ENCODE measurements at regions not wholly inside any gene's neighbourhood (a gene's known extent, or its start where the extent isn't known, plus 50 kb on each side); places are given as distances from the start of the nearest gene placed in this dataset.

DNA sequence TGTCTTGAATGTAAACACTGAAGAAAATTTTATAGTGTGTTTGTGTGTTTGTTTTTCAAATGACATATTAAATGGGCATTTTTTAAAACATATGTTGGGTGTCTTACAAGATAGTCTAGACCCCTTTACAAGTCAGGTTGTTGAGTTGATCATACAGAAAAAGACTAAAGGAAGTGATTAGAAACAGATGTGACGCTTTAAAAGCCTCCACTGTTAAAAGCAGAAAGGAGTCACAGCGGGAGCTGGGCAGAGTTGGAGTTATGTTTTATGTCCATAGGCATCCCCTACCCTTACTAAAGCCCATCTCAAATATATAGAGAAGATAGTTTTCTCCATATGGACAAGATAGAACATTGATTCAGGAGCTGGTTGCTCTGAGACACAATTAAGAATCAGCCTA, 393.9 kb downstream of the PLPP3 start:
- no peak for DNase-seq

DNA sequence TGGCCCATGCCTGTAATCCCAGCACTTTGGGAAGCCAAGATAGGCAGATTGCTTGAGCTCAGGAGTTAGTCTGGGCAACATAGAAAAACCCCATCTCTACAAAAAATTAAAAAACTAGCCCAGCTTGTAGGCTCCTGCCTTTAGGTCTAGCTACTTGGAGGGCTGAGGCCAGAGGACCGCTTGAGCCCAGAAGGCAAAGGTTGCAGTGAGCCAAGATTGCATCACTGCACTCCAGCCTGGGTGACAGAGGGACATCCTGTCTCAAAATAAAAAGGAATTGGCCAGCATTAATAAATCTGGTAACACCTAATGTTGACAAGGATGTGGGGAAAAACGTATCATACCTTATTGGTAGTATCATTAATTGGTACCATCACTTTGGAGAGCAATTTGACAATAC, 396.2 kb downstream of the PLPP3 start:
- no peak for DNase-seq

DNA sequence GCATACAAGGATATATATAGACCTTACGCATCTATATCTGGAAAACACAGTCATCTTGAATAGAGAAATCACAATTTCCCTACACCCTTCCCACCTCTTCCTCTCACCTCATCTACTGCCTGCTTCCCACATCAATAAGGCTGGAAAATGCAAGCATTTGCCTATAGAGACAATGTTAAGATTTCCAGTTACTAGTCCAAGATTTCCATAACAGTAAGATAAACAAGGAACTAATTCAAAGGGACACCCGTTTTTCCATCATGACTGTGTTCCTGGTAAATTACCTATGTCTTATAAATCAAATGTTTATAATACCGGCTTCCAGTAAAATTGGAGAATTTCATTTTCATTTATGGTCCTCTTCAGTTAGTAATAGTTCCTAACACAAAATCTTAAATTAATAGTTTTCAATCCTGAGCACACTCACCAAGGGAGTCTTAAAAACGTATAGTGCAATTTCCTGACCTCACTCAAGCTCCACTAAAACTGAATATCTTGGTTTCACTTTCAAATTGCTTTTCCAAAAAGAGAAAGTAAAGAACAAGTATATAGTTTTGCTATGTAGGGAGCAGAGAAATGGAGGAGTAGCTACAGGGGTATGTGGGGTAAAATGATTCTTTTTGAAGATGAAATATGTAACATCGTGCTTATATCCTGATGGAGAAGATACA, 398.7 kb downstream of the PLPP3 start:
- DNase-seq = no peak

DNA sequence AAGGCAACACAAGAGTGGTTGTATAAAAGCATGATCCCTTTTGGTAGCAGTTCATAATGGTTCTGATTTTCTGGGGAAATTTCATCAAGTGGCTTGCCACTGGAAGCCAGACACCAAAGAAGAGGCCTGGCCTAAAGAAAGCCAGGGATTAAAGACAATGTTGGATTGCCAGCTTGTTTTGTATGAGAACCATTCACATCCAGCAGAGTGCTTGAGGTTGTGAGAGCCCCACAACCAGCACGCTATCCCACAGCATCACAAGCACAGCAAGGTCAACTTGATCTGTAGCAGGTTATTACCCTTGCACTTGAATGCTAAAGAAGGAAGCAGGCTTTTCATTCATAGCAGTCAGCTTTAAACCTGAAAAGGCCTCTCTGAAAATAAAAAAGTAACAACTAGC, 399.8 kb downstream of the PLPP3 start:
- no peak for DNase-seq

DNA sequence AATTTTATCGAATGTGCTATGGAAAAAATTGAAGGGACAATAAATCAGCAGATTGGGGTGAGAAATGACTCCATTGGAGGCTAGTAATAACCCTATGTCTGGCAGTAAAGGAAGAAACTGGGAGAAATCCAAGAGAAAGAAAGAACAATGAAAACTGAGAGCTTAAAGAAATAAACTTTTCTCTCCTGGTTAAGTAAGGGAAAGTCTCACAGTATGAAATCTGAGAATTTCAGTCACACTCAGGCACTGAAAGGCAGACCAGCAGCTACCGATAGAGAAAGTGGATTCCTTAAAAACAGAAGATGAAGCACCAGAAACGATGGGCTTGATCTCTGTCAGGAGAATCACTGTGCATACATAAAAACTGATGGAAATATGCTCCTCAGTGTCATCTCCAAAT, 404.2 kb downstream of the PLPP3 start:
- no peak for DNase-seq

DNA sequence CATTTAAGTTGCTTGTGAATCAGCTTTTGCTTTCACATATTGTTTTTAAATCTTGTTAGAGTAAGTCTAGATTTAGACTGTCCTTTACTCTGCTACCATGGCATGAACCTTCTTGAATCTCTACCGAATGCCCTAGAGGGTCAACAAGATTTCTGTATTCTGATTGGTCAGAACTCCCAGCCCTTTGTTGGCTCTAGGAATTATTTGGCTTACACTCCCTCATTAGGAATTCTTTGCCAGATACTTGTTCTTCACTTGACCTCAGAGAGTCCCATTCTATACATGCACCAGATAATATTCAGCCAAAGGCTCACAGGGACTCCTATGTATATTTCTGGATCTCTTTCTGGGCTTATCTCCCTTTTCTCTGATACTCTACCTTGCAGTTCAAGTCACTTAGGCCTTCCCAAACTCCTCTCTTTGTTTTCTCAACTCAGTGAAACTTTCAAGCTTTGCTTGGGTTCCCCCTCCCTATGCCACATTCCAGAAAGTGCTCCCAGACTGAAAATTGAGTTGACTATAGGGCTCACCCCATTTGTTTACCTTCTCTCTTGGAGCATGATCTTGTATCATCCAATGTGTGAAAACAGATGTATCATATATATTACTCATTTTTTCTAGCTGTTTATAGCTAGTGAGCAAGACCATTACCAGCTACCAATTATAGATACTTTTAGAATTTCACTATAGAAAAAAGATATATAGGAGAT, 405.0 kb downstream of the PLPP3 start:
- DNase-seq = no peak

DNA sequence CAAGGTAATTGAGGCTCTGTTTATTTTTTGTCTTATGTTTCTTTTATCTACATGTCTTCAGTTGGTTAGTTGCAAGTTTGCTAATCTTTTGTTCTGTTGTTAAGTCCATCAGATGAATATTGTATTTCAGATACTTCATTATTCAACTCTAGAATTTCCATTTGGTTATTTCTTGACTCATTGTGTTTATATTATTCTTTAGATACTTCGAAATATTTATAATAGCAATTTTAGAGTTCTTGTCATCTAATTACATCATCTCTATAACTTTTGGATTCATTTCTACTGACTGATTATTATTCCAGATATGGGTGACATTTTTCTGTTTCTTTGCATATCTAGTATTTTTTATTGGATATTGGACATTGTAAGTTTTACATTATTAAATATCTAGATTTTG, 405.6 kb downstream of the PLPP3 start:
- no peak for DNase-seq

DNA sequence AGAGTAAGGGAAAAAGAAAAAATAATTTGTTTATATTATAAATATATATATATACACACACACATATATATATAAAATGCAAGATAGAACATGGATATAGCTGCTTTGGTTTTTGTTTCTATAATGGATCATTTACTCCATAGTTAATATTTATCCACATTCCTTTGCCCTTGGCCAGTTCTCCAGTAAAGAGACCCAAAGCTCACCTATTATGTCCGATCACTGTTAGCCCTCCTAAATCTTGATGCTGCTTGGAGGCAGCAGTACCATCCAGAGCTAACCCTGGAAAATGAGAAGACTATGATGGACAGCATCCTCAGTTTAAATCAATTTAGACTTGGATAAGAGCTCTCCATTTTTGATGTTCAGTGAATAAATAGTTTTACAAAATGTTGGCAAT, 407.7 kb downstream of the PLPP3 start:
- no peak for DNase-seq

DNA sequence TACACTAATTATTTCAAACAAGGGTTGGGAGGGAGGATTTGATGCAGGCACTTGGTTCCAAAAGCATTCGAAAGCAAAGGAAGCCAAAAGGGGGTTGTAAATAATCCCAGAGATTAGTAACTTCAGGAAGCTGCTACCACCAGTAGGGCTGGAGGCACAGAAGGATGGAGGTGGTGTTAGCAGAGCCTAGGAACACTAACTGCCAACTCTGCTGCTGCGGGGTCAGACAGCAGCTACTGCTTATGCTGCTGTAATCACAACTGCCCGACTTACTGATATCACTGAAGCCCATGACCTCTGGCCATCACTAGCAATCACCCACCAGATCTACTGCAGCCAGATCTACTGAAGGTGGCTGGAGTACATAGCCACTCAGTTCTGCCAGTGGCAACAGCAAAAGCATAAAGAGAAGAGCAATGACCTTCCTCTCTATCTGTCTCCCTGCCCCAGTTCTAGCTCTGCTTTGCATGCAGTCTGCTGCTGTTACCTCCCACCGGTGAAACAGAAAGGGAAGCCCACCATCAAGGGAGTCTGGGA, 408.5 kb downstream of the PLPP3 start:
- DNase-seq = no peak

DNA sequence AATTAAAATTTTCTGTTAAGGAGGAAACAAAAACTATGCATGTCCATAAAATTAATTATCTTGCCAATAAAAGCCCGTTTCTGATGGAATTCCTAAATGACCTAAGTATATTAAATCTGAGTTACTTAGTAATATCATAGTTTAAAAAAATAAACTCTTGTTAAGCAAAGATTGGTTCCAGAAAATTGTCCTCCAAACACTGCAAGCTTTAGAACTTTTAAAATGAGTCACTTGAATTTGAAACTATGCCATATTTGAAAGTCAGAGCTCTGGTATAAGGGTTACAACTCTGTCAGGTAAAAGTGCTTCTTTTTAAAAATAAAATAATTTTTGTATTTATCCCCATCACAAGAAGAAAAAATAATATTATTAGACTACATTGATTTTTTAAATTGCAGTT, 409.5 kb downstream of the PLPP3 start:
- DNase-seq = no peak

DNA sequence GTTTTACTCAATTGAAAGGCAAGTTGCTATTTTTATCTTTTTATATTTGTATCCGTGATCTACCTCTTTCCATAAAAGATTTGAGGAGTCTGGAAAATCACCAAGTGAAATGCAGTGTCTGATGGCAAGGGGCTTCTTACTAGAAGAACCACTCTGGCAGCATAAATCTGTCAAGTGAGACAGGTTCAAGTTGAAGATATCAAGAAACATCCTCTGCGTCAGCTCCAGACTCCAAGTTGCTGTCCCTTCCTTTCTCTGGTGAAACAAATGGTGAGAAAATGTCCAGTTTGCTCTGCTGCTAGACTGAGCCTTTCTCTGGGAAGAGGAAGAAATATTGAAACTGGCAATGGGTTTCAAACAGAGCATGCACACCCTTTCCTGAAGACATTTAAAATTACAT, 411.2 kb downstream of the PLPP3 start:
- DNase-seq = no peak

DNA sequence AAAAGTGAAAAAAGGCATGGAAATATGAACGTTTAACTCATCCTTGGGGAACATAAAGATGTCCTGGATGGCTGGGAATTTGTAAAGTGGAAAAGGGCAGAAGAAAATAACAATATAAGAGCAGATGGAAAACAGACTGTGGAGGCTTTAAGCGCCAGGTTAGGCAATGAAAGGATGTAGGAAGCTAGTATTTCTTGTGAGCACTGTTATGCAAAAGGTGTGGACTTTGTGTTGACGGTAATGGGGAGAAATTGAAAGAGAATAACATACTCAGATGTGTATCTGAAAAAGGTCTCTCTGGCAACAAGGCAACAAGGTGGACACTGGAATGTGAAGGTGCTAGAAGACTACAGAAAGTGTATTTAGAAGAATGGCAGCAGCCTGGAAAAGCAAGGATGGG, 411.8 kb downstream of the PLPP3 start:
- no peak for DNase-seq

DNA sequence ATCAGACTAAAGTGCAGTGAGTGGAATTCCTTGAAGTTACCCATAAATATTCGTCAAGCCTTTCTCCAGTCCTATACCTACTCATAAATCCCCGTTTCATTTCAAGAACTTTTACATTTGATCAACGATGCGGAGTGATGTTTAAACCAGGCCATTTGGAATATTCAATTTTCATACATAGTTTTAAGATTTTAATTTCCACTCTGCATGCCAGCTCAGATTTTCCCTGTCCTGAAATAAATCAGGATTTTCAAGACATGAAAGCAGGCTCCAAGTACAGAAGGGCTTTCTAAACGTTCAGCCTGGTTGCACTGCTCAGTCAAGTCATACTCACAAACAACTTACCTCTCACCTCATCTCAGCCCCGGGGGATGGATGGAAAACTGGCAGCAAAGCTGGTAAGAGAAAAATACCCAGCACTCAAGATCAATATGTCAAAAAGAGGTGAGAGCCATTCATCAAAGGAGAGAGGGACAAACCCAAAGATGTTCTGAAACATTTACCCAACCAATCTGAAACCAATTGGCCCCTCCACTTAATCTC, 418.5 kb downstream of the PLPP3 start:
- no peak for DNase-seq

DNA sequence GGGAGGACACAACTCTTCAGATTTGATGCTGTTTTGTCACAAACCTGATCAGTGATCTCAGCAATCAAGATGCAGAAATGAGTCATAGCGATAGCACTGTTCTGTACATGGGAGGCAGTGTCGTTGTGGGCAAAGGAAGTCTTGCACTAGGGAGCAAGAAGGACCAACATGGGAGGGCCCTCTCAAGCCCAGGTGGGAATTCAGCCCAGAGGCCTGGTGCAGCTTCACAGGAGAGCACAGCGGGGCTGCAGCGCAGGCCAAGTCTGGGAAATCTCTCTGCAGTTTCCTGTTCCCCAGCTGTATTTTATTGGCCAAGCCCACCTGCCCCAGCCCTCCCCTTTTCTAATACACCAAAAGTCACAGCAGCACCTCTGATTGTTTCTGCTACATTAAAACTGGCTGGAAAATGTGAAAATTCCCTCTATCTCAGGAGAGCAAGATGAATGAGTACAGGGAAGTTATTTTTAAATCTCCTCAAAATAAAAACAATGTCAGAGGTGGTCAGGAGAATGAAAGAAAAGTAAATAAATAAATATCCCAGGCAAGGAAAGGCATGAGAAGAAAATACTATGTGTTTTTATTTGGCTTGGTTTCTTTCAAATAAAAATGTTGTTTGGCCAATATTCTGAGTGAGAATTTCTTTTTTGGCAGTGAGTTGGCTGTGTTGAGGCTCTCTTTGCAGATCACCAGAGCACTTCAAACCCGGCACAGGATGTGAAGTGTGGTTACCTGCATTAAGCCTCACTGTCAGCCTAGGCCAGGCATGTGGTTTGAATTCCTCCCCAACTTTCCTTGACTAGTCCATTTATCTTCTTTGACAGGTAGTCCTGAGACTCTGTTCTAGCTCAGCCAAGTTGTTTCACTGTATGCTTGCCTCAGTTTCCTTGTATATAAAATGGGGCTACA, 422.1 kb downstream of the PLPP3 start:
- no peak for DNase-seq

DNA sequence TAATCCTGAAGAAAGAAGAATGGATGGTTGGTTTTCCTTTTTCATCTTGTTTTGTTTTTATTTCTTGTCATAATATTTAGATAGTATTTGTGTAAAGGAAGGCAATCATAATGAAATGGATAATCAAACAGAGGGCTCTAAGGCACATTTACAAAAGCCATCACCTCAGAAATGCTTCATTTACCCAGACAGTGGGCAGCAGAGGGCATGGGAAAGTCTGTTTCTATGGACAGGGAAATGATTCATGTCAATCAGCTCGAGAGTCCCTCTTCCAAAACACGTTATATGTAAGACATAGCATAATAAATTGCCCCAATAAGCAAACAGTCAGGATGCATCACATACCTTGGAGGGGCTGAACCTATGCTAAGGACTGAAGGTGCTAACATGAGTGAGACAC, 426.1 kb downstream of the PLPP3 start:
- DNase-seq = no peak

DNA sequence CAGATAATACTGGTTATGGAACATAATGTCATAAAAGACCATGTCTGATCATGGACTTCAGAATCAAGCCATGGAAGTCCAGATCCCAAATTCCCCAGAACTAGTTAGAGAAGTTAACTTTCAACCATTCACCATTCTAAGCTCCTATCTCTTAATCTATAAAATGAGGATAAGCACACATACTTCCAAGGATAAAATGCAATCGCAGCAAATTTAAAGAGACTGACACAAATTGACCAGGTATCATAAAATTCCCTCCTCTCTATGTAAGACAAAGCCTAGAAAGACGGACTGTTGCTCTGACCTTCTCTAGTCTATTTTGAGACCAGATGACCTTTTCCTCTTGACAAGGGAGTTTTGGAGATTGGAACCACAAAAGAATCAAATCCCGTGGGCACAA, 426.7 kb downstream of the PLPP3 start:
- DNase-seq = no peak

DNA sequence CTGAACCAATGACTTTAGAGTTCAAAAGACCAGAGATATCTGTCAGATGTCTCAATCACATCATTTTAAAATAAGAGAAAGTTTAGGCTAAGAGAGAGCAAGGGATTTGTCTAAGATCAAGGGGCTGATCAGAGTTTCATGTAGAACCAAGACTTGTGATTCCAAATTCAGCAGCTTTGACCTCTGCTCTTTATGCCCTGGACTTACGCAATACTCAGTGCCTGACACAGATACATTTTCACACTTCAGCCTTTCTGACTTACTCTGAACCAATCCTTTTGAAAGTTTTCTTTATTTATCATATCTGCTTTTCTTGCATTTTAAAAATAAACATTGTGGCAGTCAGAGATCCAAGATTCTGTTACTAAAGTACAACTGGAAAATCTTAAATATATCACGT, 428.0 kb downstream of the PLPP3 start:
- no peak for DNase-seq

DNA sequence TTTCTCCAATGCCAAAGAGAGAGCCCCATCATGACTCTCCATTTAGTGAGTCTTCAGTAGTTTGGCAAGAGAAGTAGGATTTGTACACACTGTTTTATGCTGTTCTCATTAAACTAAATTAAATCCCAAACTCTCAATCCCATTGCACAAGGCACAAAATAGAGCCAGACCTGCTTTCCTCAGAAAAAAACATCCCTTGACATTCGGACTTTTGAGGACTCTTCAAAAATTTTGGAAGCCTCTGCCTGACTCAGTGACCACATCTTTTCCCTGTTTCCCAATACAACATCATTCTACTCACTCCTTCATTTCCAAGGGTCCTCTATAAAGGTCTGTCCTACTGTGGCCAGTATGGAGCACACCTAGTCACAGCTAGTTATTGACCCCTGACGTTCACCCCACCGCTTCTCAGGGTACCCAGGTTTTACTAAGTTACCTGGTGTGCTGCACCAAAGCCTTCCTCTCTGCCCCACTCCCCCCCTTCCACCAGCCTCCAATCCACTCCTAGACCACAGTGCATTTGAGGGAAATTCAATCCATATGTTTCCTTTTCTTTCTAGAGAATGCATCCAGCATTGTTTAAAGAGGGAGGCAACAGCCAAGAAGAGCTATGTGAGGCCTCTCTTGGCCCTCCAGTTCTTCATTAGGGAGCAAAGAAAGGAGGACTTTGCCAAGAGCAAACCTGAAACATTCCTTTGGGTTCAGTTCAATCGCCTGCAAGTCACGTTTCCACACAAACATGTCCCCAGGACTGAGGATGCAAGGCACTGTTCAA, 428.7 kb downstream of the PLPP3 start:
- DNase-seq = no peak

DNA sequence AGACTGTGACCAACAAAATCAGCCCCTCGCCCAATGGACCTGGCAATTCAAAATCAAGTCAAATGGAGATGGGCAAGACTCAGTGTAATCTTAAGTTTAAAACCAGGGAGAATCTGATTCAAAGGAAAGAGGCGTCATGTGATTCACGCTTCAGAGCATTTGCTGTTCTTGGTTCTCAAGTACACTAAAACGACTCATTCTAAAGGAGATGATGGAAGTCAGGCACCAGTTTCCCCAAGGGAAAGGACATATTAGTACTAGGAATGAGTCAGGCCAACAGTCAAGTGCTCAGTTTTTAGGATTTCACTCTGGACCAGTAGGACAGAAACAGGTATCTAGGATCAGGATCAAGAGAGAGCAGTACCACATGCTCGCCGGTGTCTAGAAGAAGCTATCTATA, 429.6 kb downstream of the PLPP3 start:
- DNase-seq = no peak

DNA sequence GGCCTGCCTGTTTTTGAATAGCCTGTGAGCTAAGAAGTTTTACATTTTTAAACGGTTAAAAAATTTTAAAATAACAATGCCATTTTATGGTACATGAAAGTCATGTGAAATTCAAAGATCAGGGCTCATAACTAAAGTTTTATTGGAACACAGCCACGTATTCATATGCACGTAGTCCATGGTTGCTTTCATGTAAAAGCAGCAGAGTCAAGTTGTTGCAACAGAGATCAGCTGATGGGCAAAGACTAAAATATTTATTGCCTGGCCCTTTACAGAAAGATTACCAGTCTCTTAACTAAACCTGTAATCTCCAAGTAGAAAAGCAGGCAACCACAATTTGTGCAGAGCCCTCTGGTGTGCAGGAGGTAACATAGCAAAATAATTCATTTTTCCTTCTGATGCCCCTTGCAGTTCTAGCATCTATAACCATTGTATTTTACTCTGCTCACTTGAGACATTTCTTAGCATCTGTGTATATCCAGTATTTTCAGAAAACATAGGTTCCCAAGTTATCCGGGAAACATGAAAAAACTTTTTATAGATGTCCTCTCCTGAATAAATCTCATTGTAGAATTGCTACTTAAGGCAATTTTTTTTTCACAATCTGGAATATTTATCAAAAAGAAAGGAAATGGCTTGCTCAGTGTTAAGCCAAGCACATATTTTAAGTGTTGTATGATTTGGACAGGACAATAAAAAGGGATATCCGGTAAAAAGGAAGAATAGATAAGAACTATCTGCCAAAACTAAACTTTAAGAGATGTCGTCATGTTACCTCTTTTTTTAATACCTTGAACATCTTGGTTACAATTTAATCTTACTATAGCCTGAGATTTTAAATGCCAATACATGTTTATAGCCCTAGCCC, 430.8 kb downstream of the PLPP3 start:
- DNase-seq = no peak

DNA sequence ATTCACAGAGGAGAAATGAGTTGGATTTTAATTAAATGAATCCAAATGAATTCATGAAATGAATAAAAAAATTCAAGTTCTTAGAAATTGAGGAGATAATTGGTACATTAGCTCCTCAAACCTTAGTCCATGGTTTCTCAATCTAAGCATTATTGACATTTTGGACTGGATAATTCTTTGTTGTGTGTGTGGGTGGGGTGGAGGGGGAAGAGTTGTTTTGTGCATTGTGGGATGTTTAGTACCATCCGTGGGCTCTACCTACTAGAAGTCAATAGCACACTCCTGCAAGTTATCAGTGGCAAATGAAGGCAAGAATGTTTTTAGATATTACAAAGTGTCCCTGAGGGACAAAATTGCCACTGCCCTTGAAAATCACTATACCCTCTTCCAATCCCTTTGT, 431.9 kb downstream of the PLPP3 start:
- DNase-seq = no peak

DNA sequence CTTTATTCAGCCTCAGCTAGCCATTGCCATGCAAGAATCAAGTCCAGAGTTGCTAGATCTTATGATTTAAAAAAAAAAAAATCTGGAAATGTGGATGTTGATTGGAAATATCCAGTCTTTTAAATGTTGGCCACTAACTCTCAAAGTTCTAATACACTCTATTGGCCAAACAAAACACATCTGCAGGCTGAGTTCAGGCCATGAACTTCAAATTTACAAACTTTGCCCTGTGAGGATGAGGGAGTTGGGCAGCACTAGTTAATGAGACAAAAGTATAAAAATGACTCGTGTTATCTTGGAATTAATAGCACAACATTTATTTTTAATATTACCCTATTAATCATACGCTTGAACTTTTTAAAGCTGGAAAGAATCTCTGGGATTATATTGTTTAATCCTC, 432.3 kb downstream of the PLPP3 start:
- DNase-seq = no peak
